SK-N-MC (cell line): ENCODE measurements at regions not wholly inside any gene's neighbourhood (a gene's known extent, or its start where the extent isn't known, plus 50 kb on each side); places are given as distances from the start of the nearest gene placed in this dataset.
A peak's percentile ranks its signal among the peaks of the same experiment; 100 is the strongest.

Experiments used
- EZH2 ChIP-seq: fragments of 200-600 bp; sonication (generic); IDR thresholded peaks from one replicate; pipeline ENCODE4 v1.6.1; 2017; ENCODE audit warnings: antibody characterized with exemption
- POLR2AphosphoS5 ChIP-seq: IDR thresholded peaks from 2 replicates; pipeline ENCODE4 v1.6.1; 2012; ENCODE audit warnings: mild to moderate bottlenecking, low read depth, low read length, borderline replicate concordance

DNA sequence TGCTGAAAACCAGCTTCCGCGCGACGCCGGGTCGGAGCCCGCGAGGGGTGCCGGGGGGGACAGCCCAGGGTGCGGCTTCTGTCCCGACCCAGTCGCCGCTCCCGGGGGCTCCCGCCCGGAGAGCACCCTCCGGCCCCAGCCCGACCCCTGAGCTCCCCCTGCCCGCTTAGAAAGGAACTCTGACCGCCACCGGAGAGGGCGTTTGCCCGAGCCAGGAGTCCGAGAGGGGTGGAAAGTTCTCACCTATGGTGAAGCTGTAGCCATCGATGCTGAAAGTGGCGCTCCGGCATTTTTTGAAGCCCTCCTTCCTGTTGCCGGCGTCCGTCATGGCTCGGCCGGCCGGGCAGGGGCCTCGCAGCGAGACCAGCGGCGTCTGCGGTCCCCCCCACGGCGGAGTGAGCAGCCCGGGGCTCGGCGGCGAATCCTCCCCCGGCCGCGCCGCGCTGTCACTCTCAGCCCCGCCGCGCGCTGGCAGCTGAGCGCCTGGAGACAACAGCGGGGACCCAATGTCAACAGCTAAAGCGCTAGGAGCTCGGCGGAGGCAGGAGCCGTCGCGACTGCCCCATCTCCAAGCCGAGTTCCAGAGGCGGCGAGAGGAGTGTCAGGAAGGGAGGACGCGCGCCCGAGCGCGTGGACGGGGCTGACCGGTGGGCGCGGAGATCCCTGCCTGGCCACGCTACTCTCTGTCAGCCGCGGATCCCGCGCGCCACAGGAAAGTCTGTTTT lies 191.6 kb downstream of the LSM5 start:
- TF ChIP-seq EZH2, result peak; percentile 86
- TF ChIP-seq POLR2AphosphoS5, result no peak
